Mucosa of descending colon (tissue), 3 donors: ENCODE measurements at regions not wholly inside any gene's neighbourhood (a gene's known extent, or its start where the extent isn't known, plus 50 kb on each side); places are given as distances from the start of the nearest gene placed in this dataset.

Source experiments
- ATAC-seq: fragments of 200-7000 bp; cut with Tn5 transposase; one replicate; pipeline ENCODE4 v1.9.1; 2020; ENCODE audit warnings: mild to moderate bottlenecking, moderate library complexity
- DNase-seq, 3 donors: peaks; one replicate each; pipeline ENCODE4 v3.0.0-alpha.2; 2020
- H3K36me3 ChIP-seq: fragments of 200-600 bp; one replicate; pipeline ENCODE4 v1.8.0; 2021; ENCODE audit warnings: low read depth, mild to moderate bottlenecking
- H3K4me1 ChIP-seq: fragments of 200-600 bp; one replicate; pipeline ENCODE4 v1.8.0; 2021; ENCODE audit warnings: low read depth, mild to moderate bottlenecking
- H3K4me3 ChIP-seq: fragments of 200-600 bp; one replicate; pipeline ENCODE4 v1.8.0; 2021; ENCODE audit warnings: mild to moderate bottlenecking
- H3K9me3 ChIP-seq: fragments of 200-600 bp; one replicate; pipeline ENCODE4 v1.8.0; 2021; ENCODE audit warnings: mild to moderate bottlenecking
- CTCF ChIP-seq: fragments of 200-600 bp; IDR thresholded peaks from one replicate; pipeline ENCODE4 v1.8.0; 2022; ENCODE audit warnings: antibody characterized with exemption, mild to moderate bottlenecking
- intact Hi-C, 2 donors: fragments of 100-400 bp; cut with DNase I in 1 of 2; cut with micrococcal nuclease in 1 of 2; formaldehyde crosslinking; loops; one replicate each; pipeline versions ENCODE4 v1.11.0 to v1.11.1; 2022; cut with DNase I, micrococcal nuclease
- donor health status: DM: no; HTN: no; CAD: no; lungs with moderate emphysema.
- donor health status: DM: no; HTN: no; CAD: no.
- donor health status: DM: no; HTN: yes; CAD: no.

DNA sequence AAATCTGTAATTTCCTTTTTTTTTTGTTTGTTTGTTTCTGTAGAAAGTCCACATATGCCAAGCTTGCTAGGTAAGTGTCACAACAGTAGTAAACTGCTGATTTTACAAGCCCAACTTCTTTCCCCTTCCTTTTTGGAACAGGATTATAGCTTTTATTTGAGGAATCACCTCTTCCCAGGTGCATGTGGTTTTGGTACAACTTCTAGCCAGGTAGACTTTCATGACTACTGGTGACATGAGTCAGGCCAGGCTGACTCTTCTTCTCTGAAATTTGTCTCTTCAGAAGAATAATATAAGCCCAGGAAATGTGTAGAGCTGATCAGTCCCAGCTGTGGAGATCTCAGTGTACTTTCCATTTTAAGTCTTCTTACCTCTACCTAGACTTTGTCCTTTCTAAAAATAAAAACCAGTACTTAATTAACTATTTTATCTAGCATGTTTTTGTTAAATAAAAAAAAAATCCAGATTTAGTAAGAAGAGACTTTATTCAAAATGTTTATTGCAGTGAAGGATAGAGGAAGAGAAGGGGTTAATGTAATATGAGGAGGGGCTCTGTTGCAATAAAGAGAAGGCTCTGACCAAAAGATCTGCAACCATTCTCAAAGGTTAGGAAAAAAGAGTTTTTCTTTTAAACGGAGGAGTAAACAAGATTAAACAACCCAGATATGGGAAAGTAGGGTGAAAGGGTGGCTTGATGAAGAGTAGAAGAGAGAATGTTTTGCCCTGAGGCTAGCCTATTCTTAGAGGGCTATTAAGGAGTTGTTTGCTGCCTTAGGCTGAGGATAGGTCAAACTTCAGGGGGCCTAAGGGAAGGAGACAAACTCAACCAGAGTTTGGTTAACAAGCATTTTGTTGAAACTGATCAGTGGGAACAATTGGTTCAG is 664.2 kb downstream of the SORCS1 start:
- H3K36me3 ChIP-seq: no peaks in the 10 kb centered on the region
- H3K9me3 ChIP-seq: no peaks in the 10 kb centered on the region
- no peak for TF ChIP-seq CTCF
- H3K4me3 ChIP-seq: no peak overlapping the region
- no peaks in the 10 kb centered on the region for H3K4me1 ChIP-seq
- DNase-seq (no peak), ATAC-seq (no peak)
- intact Hi-C loops: no loop called here

DNA sequence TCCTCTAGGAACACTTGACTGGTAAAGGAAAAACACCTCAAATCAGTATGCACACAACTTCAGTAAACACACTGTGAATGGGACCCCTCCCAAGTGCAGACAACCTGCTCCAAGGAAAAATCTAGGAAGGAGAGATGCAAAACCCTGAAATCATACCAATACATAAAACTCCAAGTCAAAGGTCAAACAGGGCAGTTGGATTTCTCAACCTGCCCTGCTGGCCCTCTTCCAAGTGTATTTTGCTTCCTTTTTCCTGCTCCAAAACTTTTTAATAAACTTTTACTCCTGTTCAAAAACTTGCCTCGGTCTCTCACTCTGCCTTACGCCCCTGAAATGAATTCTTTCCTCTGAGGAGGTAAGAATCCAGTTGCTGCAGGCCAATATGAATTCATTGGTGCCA is 665.1 kb downstream of the SORCS1 start:
- intact Hi-C loops: no loop called here
- H3K4me1 ChIP-seq: no peaks in the 10 kb centered on the region
- no peak overlapping the region for H3K4me3 ChIP-seq
- no peaks in the 10 kb centered on the region for H3K9me3 ChIP-seq
- no peak for DNase-seq
- TF ChIP-seq CTCF: no peak
- H3K36me3 ChIP-seq: no peaks in the 10 kb centered on the region
- no peak for ATAC-seq

GRCh38 chr10:106498675-106499074 is 665.8 kb downstream of the SORCS1 start:
- H3K4me3 ChIP-seq: no peak overlapping the region
- no peaks in the 10 kb centered on the region for H3K9me3 ChIP-seq
- intact Hi-C loops: no loop called here
- DNase-seq: no peak
- H3K36me3 ChIP-seq: no peaks in the 10 kb centered on the region
- H3K4me1 ChIP-seq: no peaks in the 10 kb centered on the region
- ATAC-seq: no peak
- TF ChIP-seq CTCF: no peak

GRCh38 chr10:106495931-106496330 is 668.6 kb downstream of the SORCS1 start:
- ATAC-seq (no peak), DNase-seq (no peak)
- no peak overlapping the region for H3K4me3 ChIP-seq
- TF ChIP-seq CTCF: no peak
- no peaks in the 10 kb centered on the region for H3K9me3 ChIP-seq
- no peaks in the 10 kb centered on the region for H3K4me1 ChIP-seq
- intact Hi-C loops: no loop called here
- no peaks in the 10 kb centered on the region for H3K36me3 ChIP-seq

DNA sequence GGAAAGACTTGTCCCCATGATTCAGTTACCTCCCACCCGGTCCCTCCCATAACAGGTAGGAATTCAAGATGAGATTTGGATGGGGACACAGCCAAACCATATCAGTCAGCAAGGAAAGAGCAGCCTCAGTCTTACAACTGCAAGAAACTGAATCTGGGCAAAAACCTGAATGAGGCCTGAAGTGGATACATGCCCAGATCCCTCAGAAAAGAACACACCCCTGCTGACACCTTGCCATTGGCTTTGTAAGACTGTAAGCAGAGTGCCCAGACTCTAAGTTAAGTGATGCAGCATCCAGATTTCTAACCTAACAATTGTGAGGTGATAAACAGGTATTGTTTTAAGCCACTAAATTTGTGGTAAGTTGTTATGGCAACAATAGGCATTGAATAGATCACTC is 670.8 kb downstream of the SORCS1 start:
- Histone ChIP-seq H3K4me1 (no peaks in the 10 kb centered on the region), H3K4me3 (no peak overlapping the region), H3K9me3 (no peaks in the 10 kb centered on the region), H3K36me3 (no peaks in the 10 kb centered on the region)
- DNase-seq (no peak), ATAC-seq (no peak)
- intact Hi-C loops: no loop called here
- TF ChIP-seq CTCF: no peak

- no peak for DNase-seq
- no peak for ATAC-seq
- intact Hi-C loops: no loop called here
- Histone ChIP-seq H3K36me3 (no peaks in the 10 kb centered on the region), H3K4me1 (no peaks in the 10 kb centered on the region), H3K4me3 (no peak overlapping the region), H3K9me3 (no peaks in the 10 kb centered on the region)
- no peak for TF ChIP-seq CTCF
These were observed 671.3 kb downstream of the SORCS1 start for GRCh38 chr10:106493226-106493625.
